ENCODE measurements at regions not wholly inside any gene's neighbourhood (a gene's known extent, or its start where the extent isn't known, plus 50 kb on each side); places are given as distances from the start of the nearest gene placed in this dataset.

- H3K4me3 ChIP-seq (ENCODE audit: low read depth, low read length), result no peak overlapping the region
- Mint-ChIP-seq H3K27ac (ENCODE audit: unreplicated experiment) (no peak overlapping the region), H3K9me3 (ENCODE audit: unreplicated experiment) (peaks cover 25% of the 10 kb centered on the region), H3K4me1 (ENCODE audit: low read depth, unreplicated experiment) (peaks cover 7% of the 10 kb centered on the region), H3K4me3 (ENCODE audit: unreplicated experiment) (no peak overlapping the region), H3K36me3 (ENCODE audit: insufficient read depth, unreplicated experiment) (no peaks in the 10 kb centered on the region), H3K27me3 (ENCODE audit: insufficient read depth, unreplicated experiment) (no peaks in the 10 kb centered on the region)
- ChIA-PET POLR2A (no interaction called here), CTCF (no interaction called here)
- intact Hi-C loops (cut with micrococcal nuclease; ENCODE audit: unreplicated experiment), result no loop called here
- H3K36me3 ChIP-seq (ENCODE audit: control insufficient read depth, insufficient read depth, low read length), result no peaks in the 10 kb centered on the region
- BruUV-seq (replicated peaks), result no TSS peak
- no peak for DNase-seq
- H3K9me3 ChIP-seq, result no peaks in the 10 kb centered on the region
- no peaks in the 10 kb centered on the region for H3K27me3 ChIP-seq (replicated peaks; ENCODE audit: control insufficient read depth, insufficient read depth, low read length)
- no peak for TF ChIP-seq CTCF (IDR thresholded peaks at IDR 0.05; ENCODE audit: insufficient read depth in 1 of 2, low read depth in 1 of 2, low read length in 1 of 2, severe bottlenecking in 1 of 2, unreplicated experiment in 1 of 2)
- no peaks in the 10 kb centered on the region for H3K4me1 ChIP-seq
Measured at GRCh38 chrX:121349263-121349662, 301.9 kb downstream of the GLUD2 start.

DNA sequence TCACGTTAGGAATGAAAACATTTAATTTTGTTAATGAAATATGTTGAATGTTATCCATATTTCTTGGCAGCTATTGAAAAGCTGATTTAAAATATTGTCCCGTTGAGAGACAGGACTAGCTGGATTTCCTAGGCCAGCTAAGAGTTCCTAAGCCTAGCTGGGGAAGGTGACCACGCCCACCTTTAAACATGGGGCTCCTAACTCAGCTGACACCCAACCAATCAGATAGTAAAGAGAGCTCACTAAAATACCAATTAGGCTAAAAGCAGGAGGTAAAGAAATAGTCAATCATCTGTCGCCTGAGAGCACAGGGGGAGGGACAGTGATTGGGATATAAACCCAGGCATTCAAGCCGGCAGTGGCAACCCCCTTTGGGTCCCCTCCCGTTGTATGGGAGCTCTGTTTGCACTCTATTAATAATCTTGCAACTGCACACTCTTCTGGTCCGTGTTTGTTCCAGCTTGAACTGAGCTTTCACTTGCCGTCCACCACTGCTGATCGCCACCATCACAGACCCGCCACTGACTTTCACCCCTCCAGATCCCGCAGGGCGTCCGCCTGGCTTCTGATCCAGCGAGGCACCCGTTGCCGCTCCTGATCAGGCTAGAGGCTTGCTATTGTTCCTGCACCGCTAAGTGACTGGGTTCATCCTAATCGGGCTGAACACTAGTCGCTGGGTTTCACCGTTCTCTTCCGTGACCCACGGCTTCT lies 308.9 kb downstream of the GLUD2 start:
- H3K9me3 Mint-ChIP-seq (ENCODE audit: unreplicated experiment), result no peaks in the 10 kb centered on the region
- TF ChIP-seq CTCF (IDR thresholded peaks at IDR 0.05; ENCODE audit: insufficient read depth in 1 of 2, low read depth in 1 of 2, low read length in 1 of 2, severe bottlenecking in 1 of 2, unreplicated experiment in 1 of 2), result no peak
- H3K27ac Mint-ChIP-seq (ENCODE audit: unreplicated experiment), result no peak overlapping the region
- intact Hi-C loops (cut with micrococcal nuclease; ENCODE audit: unreplicated experiment), result no loop called here
- H3K9me3 ChIP-seq, result no peaks in the 10 kb centered on the region
- no peaks in the 10 kb centered on the region for H3K27me3 Mint-ChIP-seq (ENCODE audit: insufficient read depth, unreplicated experiment)
- ChIA-PET CTCF (no interaction called here), POLR2A (no interaction called here)
- no peak overlapping the region for H3K4me3 ChIP-seq (ENCODE audit: low read depth, low read length)
- DNase-seq, result no peak
- no peaks in the 10 kb centered on the region for H3K4me1 Mint-ChIP-seq (ENCODE audit: low read depth, unreplicated experiment)
- H3K36me3 ChIP-seq (ENCODE audit: control insufficient read depth, insufficient read depth, low read length), result no peaks in the 10 kb centered on the region
- H3K27me3 ChIP-seq (replicated peaks; ENCODE audit: control insufficient read depth, insufficient read depth, low read length), result no peaks in the 10 kb centered on the region
- H3K4me3 Mint-ChIP-seq (ENCODE audit: unreplicated experiment), result no peak overlapping the region
- no peaks in the 10 kb centered on the region for H3K4me1 ChIP-seq
- H3K36me3 Mint-ChIP-seq (ENCODE audit: insufficient read depth, unreplicated experiment), result no peaks in the 10 kb centered on the region
- no TSS peak for BruUV-seq (replicated peaks)

DNA sequence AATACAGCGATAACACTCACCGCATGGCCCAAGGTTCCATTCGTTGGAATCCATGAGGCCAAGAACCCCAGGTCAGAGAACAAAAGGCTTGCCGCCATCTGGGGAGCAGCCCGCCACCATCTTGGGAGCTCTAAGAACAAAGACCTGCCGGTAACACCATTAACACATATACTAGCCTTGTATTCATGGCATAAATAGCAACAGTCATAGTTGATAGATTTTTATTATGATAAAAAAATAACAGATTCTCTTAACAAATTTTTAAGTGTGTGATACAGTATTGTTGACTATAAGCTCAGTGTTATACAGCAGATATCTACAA lies 309.4 kb downstream of the GLUD2 start:
- H3K4me3 Mint-ChIP-seq (ENCODE audit: unreplicated experiment), result no peak overlapping the region
- Histone ChIP-seq H3K4me3 (ENCODE audit: low read depth, low read length) (no peak overlapping the region), H3K27me3 (replicated peaks; ENCODE audit: control insufficient read depth, insufficient read depth, low read length) (no peaks in the 10 kb centered on the region), H3K36me3 (ENCODE audit: control insufficient read depth, insufficient read depth, low read length) (no peaks in the 10 kb centered on the region), H3K4me1 (no peaks in the 10 kb centered on the region), H3K9me3 (no peaks in the 10 kb centered on the region)
- POLR2A ChIA-PET, result no interaction called here
- no peaks in the 10 kb centered on the region for H3K4me1 Mint-ChIP-seq (ENCODE audit: low read depth, unreplicated experiment)
- BruUV-seq (replicated peaks), result no TSS peak
- no peak for TF ChIP-seq CTCF (IDR thresholded peaks at IDR 0.05; ENCODE audit: insufficient read depth in 1 of 2, low read depth in 1 of 2, low read length in 1 of 2, severe bottlenecking in 1 of 2, unreplicated experiment in 1 of 2)
- no peak for DNase-seq
- CTCF ChIA-PET, result no interaction called here
- no peaks in the 10 kb centered on the region for H3K27me3 Mint-ChIP-seq (ENCODE audit: insufficient read depth, unreplicated experiment)
- intact Hi-C loops (cut with micrococcal nuclease; ENCODE audit: unreplicated experiment), result no loop called here
- no peak overlapping the region for H3K27ac Mint-ChIP-seq (ENCODE audit: unreplicated experiment)
- no peaks in the 10 kb centered on the region for H3K36me3 Mint-ChIP-seq (ENCODE audit: insufficient read depth, unreplicated experiment)
- no peaks in the 10 kb centered on the region for H3K9me3 Mint-ChIP-seq (ENCODE audit: unreplicated experiment)

Measured in Caco-2 (cell line).